ENCODE measurements at regions not wholly inside any gene's neighbourhood (a gene's known extent, or its start where the extent isn't known, plus 50 kb on each side); places are given as distances from the start of the nearest gene placed in this dataset.

GRCh38 chr13:53520132-53520531 is 491.5 kb downstream of the OLFM4 start:
- TF ChIP-seq CTCF (IDR thresholded peaks at IDR 0.05), result no peak
- DNase-seq (no peak), ATAC-seq (no peak)
- H3K9me3 ChIP-seq, result no peaks in the 10 kb centered on the region
- no peaks in the 10 kb centered on the region for H3K36me3 ChIP-seq (ENCODE audit: low read depth)
- H3K4me3 ChIP-seq, result no peak overlapping the region
- intact Hi-C loops (cut with DNase I, micrococcal nuclease), result no loop called here
- H3K4me1 ChIP-seq (ENCODE audit: low read depth), result no peaks in the 10 kb centered on the region

- no peak overlapping the region for H3K4me3 ChIP-seq
- ATAC-seq (peak; percentile 82), DNase-seq (no peak)
- no peaks in the 10 kb centered on the region for H3K36me3 ChIP-seq (ENCODE audit: low read depth)
- no peaks in the 10 kb centered on the region for H3K9me3 ChIP-seq
- TF ChIP-seq CTCF (IDR thresholded peaks at IDR 0.05), result no peak
- intact Hi-C loops (cut with DNase I, micrococcal nuclease), result no loop called here
- no peaks in the 10 kb centered on the region for H3K4me1 ChIP-seq (ENCODE audit: low read depth)
Measured at GRCh38 chr13:53522034-53522433, 493.4 kb downstream of the OLFM4 start.

DNA sequence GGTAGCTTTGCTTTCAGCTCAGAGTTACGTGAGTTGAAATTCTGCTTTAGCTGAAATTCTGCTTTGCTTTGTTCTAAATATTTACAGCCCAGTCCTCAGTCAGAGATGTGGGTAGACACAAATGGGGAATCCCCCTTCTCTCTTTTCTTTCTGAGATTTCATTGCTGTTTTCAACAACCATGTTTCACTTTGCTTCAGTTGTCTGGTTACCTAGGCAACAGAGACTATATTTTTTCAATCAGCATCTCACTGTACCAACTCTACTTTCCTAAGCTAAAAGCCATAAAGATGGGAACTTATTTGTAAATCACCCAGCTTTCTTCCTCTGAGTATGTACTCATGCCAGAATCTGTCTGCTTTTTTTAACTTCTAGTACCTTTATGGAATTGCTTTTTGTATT is 509.0 kb downstream of the OLFM4 start:
- no peaks in the 10 kb centered on the region for H3K9me3 ChIP-seq
- no peak overlapping the region for H3K4me3 ChIP-seq
- H3K4me1 ChIP-seq (ENCODE audit: low read depth), result no peaks in the 10 kb centered on the region
- H3K36me3 ChIP-seq (ENCODE audit: low read depth), result no peaks in the 10 kb centered on the region
- intact Hi-C loops (cut with DNase I, micrococcal nuclease), result no loop called here
- no peak for ATAC-seq
- no peak for TF ChIP-seq CTCF (IDR thresholded peaks at IDR 0.05)
- no peak for DNase-seq

GRCh38 chr13:53545340-53545941 is 516.8 kb downstream of the OLFM4 start:
- no peak for TF ChIP-seq CTCF (IDR thresholded peaks at IDR 0.05)
- Histone ChIP-seq H3K4me1 (ENCODE audit: low read depth) (no peaks in the 10 kb centered on the region), H3K9me3 (no peaks in the 10 kb centered on the region), H3K36me3 (ENCODE audit: low read depth) (no peaks in the 10 kb centered on the region), H3K4me3 (no peak overlapping the region)
- ATAC-seq, result peak; percentile 8
- intact Hi-C loops (cut with DNase I, micrococcal nuclease), result no loop called here
- no peak for DNase-seq

DNA sequence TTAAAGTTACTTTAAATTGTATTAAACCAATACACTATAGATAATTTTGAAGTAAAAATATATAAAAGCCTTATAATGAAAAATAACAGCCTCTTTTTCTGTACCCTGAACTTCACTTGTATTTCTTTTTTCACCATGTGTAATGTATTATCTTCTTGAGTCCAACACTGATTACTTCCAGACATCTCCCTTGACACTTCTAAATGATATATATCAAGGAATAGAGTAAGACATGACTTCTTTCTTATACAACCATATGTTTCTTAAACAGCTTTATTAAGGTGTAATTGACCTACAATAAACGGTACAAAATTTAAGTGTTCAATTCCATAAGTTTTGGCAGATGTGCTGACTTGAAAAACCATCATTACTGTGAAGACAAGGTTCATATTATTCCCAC is 531.9 kb downstream of the OLFM4 start:
- TF ChIP-seq CTCF (IDR thresholded peaks at IDR 0.05), result no peak
- Histone ChIP-seq H3K4me1 (ENCODE audit: low read depth) (no peaks in the 10 kb centered on the region), H3K9me3 (peaks cover 3% of the 10 kb centered on the region), H3K36me3 (ENCODE audit: low read depth) (no peaks in the 10 kb centered on the region), H3K4me3 (no peak overlapping the region)
- ATAC-seq (no peak), DNase-seq (no peak)
- intact Hi-C loops (cut with DNase I, micrococcal nuclease), result no loop called here

DNA sequence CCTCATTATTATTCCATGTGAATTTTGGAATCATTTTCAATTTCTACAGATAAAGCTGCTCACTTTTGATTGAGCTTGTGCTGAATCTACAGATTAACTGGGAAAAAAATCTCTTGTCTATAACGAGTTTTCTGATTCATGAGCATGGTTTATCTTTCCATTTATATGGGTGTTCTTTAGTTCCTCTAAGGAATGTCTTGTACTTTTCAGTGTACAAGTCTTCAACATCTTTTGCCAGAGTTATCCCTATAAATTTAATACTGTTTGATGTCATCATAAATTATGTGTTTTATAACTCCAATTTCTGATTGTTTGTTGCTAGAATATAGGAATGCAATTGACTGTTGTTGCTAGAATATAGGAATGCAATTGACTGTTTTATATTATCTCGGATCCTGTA is 533.8 kb downstream of the OLFM4 start:
- Histone ChIP-seq H3K36me3 (ENCODE audit: low read depth) (no peaks in the 10 kb centered on the region), H3K9me3 (peaks cover 3% of the 10 kb centered on the region), H3K4me1 (ENCODE audit: low read depth) (no peaks in the 10 kb centered on the region), H3K4me3 (no peak overlapping the region)
- DNase-seq (no peak), ATAC-seq (no peak)
- no peak for TF ChIP-seq CTCF (IDR thresholded peaks at IDR 0.05)
- intact Hi-C loops (cut with DNase I, micrococcal nuclease), result no loop called here
